T47D (cell line): ENCODE measurements at regions not wholly inside any gene's neighbourhood (a gene's known extent, or its start where the extent isn't known, plus 50 kb on each side); places are given as distances from the start of the nearest gene placed in this dataset.
A peak's percentile ranks its signal among the peaks of the same experiment; 100 is the strongest.

Experiments
- DNase-seq, 2 experiments: peaks; one replicate each; pipeline versions ENCODE4 v3.0.0 to v3.0.0-alpha.2; 2011 to 2012; ENCODE audit warnings: low read depth in 1 of 2, low spot score in 1 of 2
- JUND ChIP-seq: IDR thresholded peaks from 2 replicates; pipeline ENCODE4 v1.6.1; 2012; ENCODE audit warnings: low read depth
- in situ Hi-C: cut with HindIII; loops from 2 replicates; pipeline ENCODE4 v1.10.0; 2016; ENCODE audit warnings: low sequenced_read_pairs, low pct_unique_long_range_greater_than_20kb

GRCh38 chr4:183821076-183821853 lies 83.8 kb upstream of the STOX2 start:
- TF ChIP-seq JUND = no peak
- no peak for DNase-seq
- in situ Hi-C loops = no loop called here

- in situ Hi-C loops = no loop called here
- no peak for DNase-seq
- TF ChIP-seq JUND = no peak
Measured at GRCh38 chr4:183823434-183823833, 81.7 kb upstream of the STOX2 start.

- no peak for DNase-seq
- no peak for TF ChIP-seq JUND
- in situ Hi-C loops = no loop called here
Measured at GRCh38 chr4:183825346-183825745, 79.8 kb upstream of the STOX2 start.

GRCh38 chr4:183826461-183826860 lies 78.6 kb upstream of the STOX2 start:
- DNase-seq = no peak
- in situ Hi-C loops = no loop called here
- no peak for TF ChIP-seq JUND

GRCh38 chr4:183828125-183828524 lies 77.0 kb upstream of the STOX2 start:
- TF ChIP-seq JUND = no peak
- no peak for DNase-seq
- in situ Hi-C loops = no loop called here

GRCh38 chr4:183828839-183829238 lies 76.3 kb upstream of the STOX2 start:
- DNase-seq = no peak
- in situ Hi-C loops = no loop called here
- TF ChIP-seq JUND = no peak

- TF ChIP-seq JUND = no peak
- in situ Hi-C loops = no loop called here
- no peak for DNase-seq
Measured at GRCh38 chr4:183830438-183830985, 74.6 kb upstream of the STOX2 start.

GRCh38 chr4:183831026-183831446 lies 74.1 kb upstream of the STOX2 start:
- DNase-seq = no peak
- TF ChIP-seq JUND = no peak
- in situ Hi-C loops = no loop called here

GRCh38 chr4:183831683-183832082 lies 73.4 kb upstream of the STOX2 start:
- in situ Hi-C loops = no loop called here
- TF ChIP-seq JUND = no peak
- DNase-seq = no peak

- no peak for TF ChIP-seq JUND
- DNase-seq = no peak
- in situ Hi-C loops = no loop called here
Measured at GRCh38 chr4:183832776-183833450, 72.2 kb upstream of the STOX2 start.

GRCh38 chr4:183834252-183834651 lies 70.9 kb upstream of the STOX2 start:
- no peak for TF ChIP-seq JUND
- no peak for DNase-seq
- in situ Hi-C loops = no loop called here

GRCh38 chr4:183837222-183837621 lies 67.9 kb upstream of the STOX2 start:
- no peak for TF ChIP-seq JUND
- DNase-seq = no peak
- in situ Hi-C loops = no loop called here

GRCh38 chr4:183838987-183839712 lies 66.0 kb upstream of the STOX2 start:
- DNase-seq = peak; percentile 11 to 61
- TF ChIP-seq JUND = no peak
- in situ Hi-C loops = no loop called here
